IMR-90 (cell line): ENCODE measurements at regions not wholly inside any gene's neighbourhood (a gene's known extent, or its start where the extent isn't known, plus 50 kb on each side); places are given as distances from the start of the nearest gene placed in this dataset.

ENCODE experiments used
- CTCF ChIP-seq: conservative IDR thresholded peaks from 2 replicates; pipeline ENCODE4 v1.5.1; 2012; ENCODE audit warnings: mild to moderate bottlenecking, low read depth, low read length, improper control_type of control experiment
- MAFK ChIP-seq: IDR thresholded peaks from 2 replicates; pipeline ENCODE4 v1.6.1; 2012; ENCODE audit warnings: low read depth, low read length, improper control_type of control experiment
- MXI1 ChIP-seq: IDR thresholded peaks from 2 replicates; pipeline ENCODE4 v1.6.1; 2012; ENCODE audit warnings: low read depth, mild to moderate bottlenecking, low read length, moderate library complexity, borderline replicate concordance
- POLR2A ChIP-seq: IDR thresholded peaks from 2 replicates; pipeline ENCODE4 v1.6.1; 2012; ENCODE audit warnings: mild to moderate bottlenecking, low read depth, low read length
- RAD21 ChIP-seq: IDR thresholded peaks from 2 replicates; pipeline ENCODE4 v1.6.1; 2012; ENCODE audit warnings: low read length, improper control_type of control experiment
- RCOR1 ChIP-seq: IDR thresholded peaks from 2 replicates; pipeline ENCODE4 v1.6.1; 2012; ENCODE audit warnings: mild to moderate bottlenecking, low read length, improper control_type of control experiment; ENCODE audit not compliant: insufficient replicate concordance
- RFX5 ChIP-seq: IDR thresholded peaks from 2 replicates; pipeline ENCODE4 v1.8.0; 2012; ENCODE audit warnings: low read depth, mild to moderate bottlenecking, low read length, moderate library complexity
- USF2 ChIP-seq: fragments of 150-350 bp; IDR thresholded peaks from 2 replicates; pipeline ENCODE4 v1.6.1; 2017; ENCODE audit warnings: mild to moderate bottlenecking, antibody characterized with exemption, low read length, low read depth

GRCh38 chr3:34842706-34843480, 796.4 kb upstream of the ARPP21 start:
- no peak for TF ChIP-seq RCOR1
- TF ChIP-seq CTCF = no peak
- TF ChIP-seq POLR2A = no peak
- TF ChIP-seq MXI1 = no peak
- no peak for TF ChIP-seq USF2
- no peak for TF ChIP-seq RAD21
- TF ChIP-seq MAFK = no peak
- TF ChIP-seq RFX5 = no peak
